Mucosa of descending colon (tissue), 3 donors: ENCODE measurements at regions not wholly inside any gene's neighbourhood (a gene's known extent, or its start where the extent isn't known, plus 50 kb on each side); places are given as distances from the start of the nearest gene placed in this dataset.

ENCODE experiments used
- ATAC-seq: fragments of 200-7000 bp; cut with Tn5 transposase; one replicate; pipeline ENCODE4 v1.9.1; 2020; ENCODE audit warnings: mild to moderate bottlenecking, moderate library complexity
- DNase-seq, 3 donors: peaks; one replicate each; pipeline ENCODE4 v3.0.0-alpha.2; 2020
- H3K36me3 ChIP-seq: fragments of 200-600 bp; one replicate; pipeline ENCODE4 v1.8.0; 2021; ENCODE audit warnings: low read depth, mild to moderate bottlenecking
- H3K4me1 ChIP-seq: fragments of 200-600 bp; one replicate; pipeline ENCODE4 v1.8.0; 2021; ENCODE audit warnings: low read depth, mild to moderate bottlenecking
- H3K4me3 ChIP-seq: fragments of 200-600 bp; one replicate; pipeline ENCODE4 v1.8.0; 2021; ENCODE audit warnings: mild to moderate bottlenecking
- H3K9me3 ChIP-seq: fragments of 200-600 bp; one replicate; pipeline ENCODE4 v1.8.0; 2021; ENCODE audit warnings: mild to moderate bottlenecking
- CTCF ChIP-seq: fragments of 200-600 bp; IDR thresholded peaks from one replicate; pipeline ENCODE4 v1.8.0; 2022; ENCODE audit warnings: antibody characterized with exemption, mild to moderate bottlenecking
- intact Hi-C, 2 donors: fragments of 100-400 bp; cut with DNase I in 1 of 2; cut with micrococcal nuclease in 1 of 2; formaldehyde crosslinking; loops; one replicate each; pipeline versions ENCODE4 v1.11.0 to v1.11.1; 2022; cut with DNase I, micrococcal nuclease
- donor health status: DM: no; HTN: no; CAD: no; lungs with moderate emphysema.
- donor health status: DM: no; HTN: no; CAD: no.
- donor health status: DM: no; HTN: yes; CAD: no.

GRCh38 chr2:198259496-198259895 lies 455.1 kb downstream of the PLCL1 start:
- intact Hi-C loops, result no loop called here
- H3K4me3 ChIP-seq, result no peak overlapping the region
- H3K9me3 ChIP-seq, result no peaks in the 10 kb centered on the region
- TF ChIP-seq CTCF, result no peak
- ATAC-seq, result no peak
- no peaks in the 10 kb centered on the region for H3K36me3 ChIP-seq
- no peak for DNase-seq
- no peaks in the 10 kb centered on the region for H3K4me1 ChIP-seq

GRCh38 chr2:198254536-198255090 lies 450.2 kb downstream of the PLCL1 start:
- Histone ChIP-seq H3K9me3 (no peaks in the 10 kb centered on the region), H3K4me3 (no peak overlapping the region), H3K36me3 (no peaks in the 10 kb centered on the region), H3K4me1 (no peaks in the 10 kb centered on the region)
- intact Hi-C loops, result no loop called here
- no peak for TF ChIP-seq CTCF
- DNase-seq (no peak), ATAC-seq (no peak)

DNA sequence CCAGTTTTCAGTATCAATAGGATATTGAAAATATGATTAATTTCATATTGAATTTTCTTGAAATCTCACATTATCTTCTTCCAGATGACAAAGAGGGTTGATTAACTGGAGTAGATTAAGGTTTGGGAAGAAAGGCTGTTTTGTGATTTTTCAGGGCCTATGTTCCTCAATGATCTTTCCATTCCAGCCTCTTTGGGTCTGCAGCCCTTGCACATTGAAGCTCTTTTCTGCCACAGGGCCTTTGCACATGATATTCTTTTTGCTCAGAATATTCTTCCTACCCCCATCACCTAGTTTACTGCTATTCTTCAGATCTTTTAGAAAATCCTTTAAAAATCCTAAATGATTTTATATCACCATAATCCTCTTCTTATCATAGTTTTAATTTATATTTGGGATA lies 449.6 kb downstream of the PLCL1 start:
- H3K36me3 ChIP-seq, result no peaks in the 10 kb centered on the region
- no peak overlapping the region for H3K4me3 ChIP-seq
- intact Hi-C loops, result no loop called here
- no peak for ATAC-seq
- no peaks in the 10 kb centered on the region for H3K9me3 ChIP-seq
- no peaks in the 10 kb centered on the region for H3K4me1 ChIP-seq
- TF ChIP-seq CTCF, result no peak
- no peak for DNase-seq

DNA sequence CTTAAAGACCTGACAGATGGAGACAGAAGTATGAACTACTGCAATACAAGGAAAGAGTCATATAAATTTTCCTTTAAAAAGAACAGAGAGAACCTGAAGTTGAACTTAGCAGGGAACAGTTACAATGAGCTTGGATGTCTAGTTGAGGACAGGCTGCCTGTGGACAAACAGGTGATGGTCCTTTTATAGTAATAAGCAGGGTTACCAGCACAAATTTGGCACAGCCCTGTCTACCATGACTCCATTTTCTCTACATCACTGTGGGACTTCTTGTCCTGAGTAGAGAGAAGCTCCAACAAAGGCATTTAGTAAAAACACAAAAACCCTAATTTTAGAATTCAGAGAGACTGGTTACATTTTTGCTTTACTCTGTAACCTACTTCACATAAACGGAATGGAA lies 448.1 kb downstream of the PLCL1 start:
- DNase-seq, result no peak
- no peak for TF ChIP-seq CTCF
- no peak for ATAC-seq
- H3K9me3 ChIP-seq, result no peaks in the 10 kb centered on the region
- no peaks in the 10 kb centered on the region for H3K36me3 ChIP-seq
- no peak overlapping the region for H3K4me3 ChIP-seq
- H3K4me1 ChIP-seq, result no peaks in the 10 kb centered on the region
- intact Hi-C loops, result no loop called here

- H3K4me3 ChIP-seq, result no peak overlapping the region
- no peaks in the 10 kb centered on the region for H3K4me1 ChIP-seq
- no peak for TF ChIP-seq CTCF
- ATAC-seq (no peak), DNase-seq (no peak)
- intact Hi-C loops, result no loop called here
- H3K9me3 ChIP-seq, result no peaks in the 10 kb centered on the region
- no peaks in the 10 kb centered on the region for H3K36me3 ChIP-seq
Observed at GRCh38 chr2:198242093-198242492, 437.7 kb downstream of the PLCL1 start.

GRCh38 chr2:198238429-198238828 lies 434.0 kb downstream of the PLCL1 start:
- no peak overlapping the region for H3K4me3 ChIP-seq
- H3K36me3 ChIP-seq, result no peaks in the 10 kb centered on the region
- ATAC-seq (no peak), DNase-seq (no peak)
- no peak for TF ChIP-seq CTCF
- intact Hi-C loops, result no loop called here
- H3K4me1 ChIP-seq, result no peaks in the 10 kb centered on the region
- no peaks in the 10 kb centered on the region for H3K9me3 ChIP-seq
